ENCODE measurements at regions not wholly inside any gene's neighbourhood (a gene's known extent, or its start where the extent isn't known, plus 50 kb on each side); places are given as distances from the start of the nearest gene placed in this dataset.

- TF ChIP-seq FOXM1 (IDR thresholded peaks at IDR 0.05; ENCODE audit: borderline replicate concordance) (no peak), LEF1 (IDR thresholded peaks at IDR 0.05; ENCODE audit: borderline replicate concordance) (no peak), BHLHE40 (IDR thresholded peaks at IDR 0.05; ENCODE audit: borderline replicate concordance) (no peak), ZNF384 (IDR thresholded peaks at IDR 0.05) (no peak), CTBP1 (IDR thresholded peaks at IDR 0.05; ENCODE audit: borderline replicate concordance) (no peak), TARDBP (IDR thresholded peaks at IDR 0.05) (no peak), HDGF (IDR thresholded peaks at IDR 0.05; ENCODE audit: borderline replicate concordance) (no peak), ARNT (IDR thresholded peaks at IDR 0.05) (no peak), NFRKB (IDR thresholded peaks at IDR 0.05) (no peak), L3MBTL2 (conservative IDR thresholded peaks at IDR 0.05) (no peak), SUZ12 (IDR thresholded peaks at IDR 0.05) (no peak), FOXK2 (IDR thresholded peaks at IDR 0.05) (no peak), FOXA1 (IDR thresholded peaks at IDR 0.05) (no peak), ELF4 (IDR thresholded peaks at IDR 0.05) (no peak)
- TF ChIP-seq, protein P1, sequence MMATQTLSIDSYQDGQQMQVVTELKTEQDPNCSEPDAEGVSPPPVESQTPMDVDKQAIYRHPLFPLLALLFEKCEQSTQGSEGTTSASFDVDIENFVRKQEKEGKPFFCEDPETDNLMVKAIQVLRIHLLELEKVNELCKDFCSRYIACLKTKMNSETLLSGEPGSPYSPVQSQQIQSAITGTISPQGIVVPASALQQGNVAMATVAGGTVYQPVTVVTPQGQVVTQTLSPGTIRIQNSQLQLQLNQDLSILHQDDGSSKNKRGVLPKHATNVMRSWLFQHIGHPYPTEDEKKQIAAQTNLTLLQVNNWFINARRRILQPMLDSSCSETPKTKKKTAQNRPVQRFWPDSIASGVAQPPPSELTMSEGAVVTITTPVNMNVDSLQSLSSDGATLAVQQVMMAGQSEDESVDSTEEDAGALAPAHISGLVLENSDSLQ (IDR thresholded peaks at IDR 0.05) = no peak
- DNase-seq (ENCODE audit: extremely low spot score) = no peak
- ChIA-PET CTCF (no interaction called here), POLR2A (no interaction called here)
These were observed 557.3 kb upstream of the ANO5 start for GRCh38 chr11:21635394-21636145.

GRCh38 chr11:21636561-21636960 is 556.3 kb upstream of the ANO5 start:
- ChIA-PET POLR2A (no interaction called here), CTCF (no interaction called here)
- DNase-seq (ENCODE audit: extremely low spot score) = no peak
- TF ChIP-seq LEF1 (IDR thresholded peaks at IDR 0.05; ENCODE audit: borderline replicate concordance) = no peak
- no peak for TF ChIP-seq BHLHE40 (IDR thresholded peaks at IDR 0.05; ENCODE audit: borderline replicate concordance)
- no peak for TF ChIP-seq CTBP1 (IDR thresholded peaks at IDR 0.05; ENCODE audit: borderline replicate concordance)
- TF ChIP-seq, protein P1 (IDR thresholded peaks at IDR 0.05) = no peak
- TF ChIP-seq TARDBP (IDR thresholded peaks at IDR 0.05) = no peak
- no peak for TF ChIP-seq ZNF384 (IDR thresholded peaks at IDR 0.05)
- TF ChIP-seq HDGF (IDR thresholded peaks at IDR 0.05; ENCODE audit: borderline replicate concordance) = no peak
- TF ChIP-seq SUZ12 (IDR thresholded peaks at IDR 0.05) = no peak
- no peak for TF ChIP-seq ELF4 (IDR thresholded peaks at IDR 0.05)
- no peak for TF ChIP-seq SP1 (IDR thresholded peaks at IDR 0.05)
- no peak for TF ChIP-seq FOXM1 (IDR thresholded peaks at IDR 0.05; ENCODE audit: borderline replicate concordance)
- TF ChIP-seq ARNT (IDR thresholded peaks at IDR 0.05) = no peak
- no peak for TF ChIP-seq FOXA1 (IDR thresholded peaks at IDR 0.05)
- TF ChIP-seq L3MBTL2 (conservative IDR thresholded peaks at IDR 0.05) = no peak
- no peak for TF ChIP-seq NFRKB (IDR thresholded peaks at IDR 0.05)
- no peak for TF ChIP-seq FOXK2 (IDR thresholded peaks at IDR 0.05)

- ChIA-PET CTCF (no interaction called here), POLR2A (no interaction called here)
- DNase-seq (ENCODE audit: extremely low spot score) = no peak
- TF ChIP-seq TARDBP (IDR thresholded peaks at IDR 0.05) (no peak), FOXK2 (IDR thresholded peaks at IDR 0.05) (no peak), BHLHE40 (IDR thresholded peaks at IDR 0.05; ENCODE audit: borderline replicate concordance) (no peak), HDGF (IDR thresholded peaks at IDR 0.05; ENCODE audit: borderline replicate concordance) (no peak), FOXM1 (IDR thresholded peaks at IDR 0.05; ENCODE audit: borderline replicate concordance) (no peak), SUZ12 (IDR thresholded peaks at IDR 0.05) (no peak), L3MBTL2 (conservative IDR thresholded peaks at IDR 0.05) (no peak), FOXA1 (IDR thresholded peaks at IDR 0.05) (no peak)
- TF ChIP-seq, protein P1 (IDR thresholded peaks at IDR 0.05) = no peak
These were observed 552.4 kb upstream of the ANO5 start for GRCh38 chr11:21640491-21640890.

DNA sequence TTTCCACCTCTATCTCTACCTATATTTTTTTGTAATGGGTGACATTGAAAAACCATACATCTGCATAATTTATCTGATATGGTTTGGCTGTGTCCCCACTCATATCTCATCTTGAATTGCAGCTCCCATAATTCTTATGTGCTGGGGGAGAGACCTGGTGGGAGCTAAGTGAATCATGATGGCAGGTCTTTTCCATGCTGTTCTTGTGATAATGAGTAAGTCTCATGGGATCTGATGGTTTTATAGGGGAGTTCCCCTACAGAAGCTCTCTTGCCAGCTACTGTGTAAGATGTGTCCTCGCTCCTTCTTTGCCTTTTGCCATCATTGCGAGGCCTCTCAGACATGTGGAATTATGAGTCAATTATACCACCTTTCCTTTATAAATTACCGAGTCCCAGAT is 551.0 kb upstream of the ANO5 start:
- no peak for DNase-seq (ENCODE audit: extremely low spot score)
- ChIA-PET POLR2A (no interaction called here), CTCF (no interaction called here)
- TF ChIP-seq HDGF (IDR thresholded peaks at IDR 0.05; ENCODE audit: borderline replicate concordance) = no peak
- TF ChIP-seq FOXA1 (IDR thresholded peaks at IDR 0.05) = no peak
- no peak for TF ChIP-seq L3MBTL2 (conservative IDR thresholded peaks at IDR 0.05)
- TF ChIP-seq TARDBP (IDR thresholded peaks at IDR 0.05) = no peak
- no peak for TF ChIP-seq FOXM1 (IDR thresholded peaks at IDR 0.05; ENCODE audit: borderline replicate concordance)

DNA sequence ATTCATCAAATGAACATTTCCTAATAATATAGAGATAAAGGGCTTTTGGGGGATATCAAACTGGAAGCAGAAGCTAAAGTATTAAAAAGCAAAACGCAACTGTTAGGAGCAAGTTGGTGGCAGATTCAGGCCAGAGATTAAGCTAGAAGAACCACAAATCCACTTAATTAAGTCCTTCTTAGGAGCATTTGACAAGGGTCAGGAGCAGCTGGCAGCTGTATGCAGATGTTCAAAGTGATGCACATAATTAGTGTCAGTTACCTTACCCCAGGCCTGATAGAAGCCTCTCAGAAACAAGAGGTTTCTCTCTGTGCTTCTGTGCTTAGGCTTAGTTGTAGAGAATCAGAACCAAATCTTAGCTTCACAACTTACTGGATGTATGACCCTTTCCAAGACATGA is 546.5 kb upstream of the ANO5 start:
- ChIA-PET CTCF (no interaction called here), POLR2A (no interaction called here)
- TF ChIP-seq ZNF384 (IDR thresholded peaks at IDR 0.05) = no peak
- TF ChIP-seq HDGF (IDR thresholded peaks at IDR 0.05; ENCODE audit: borderline replicate concordance) = no peak
- TF ChIP-seq TARDBP (IDR thresholded peaks at IDR 0.05) = no peak
- TF ChIP-seq, protein P1 (IDR thresholded peaks at IDR 0.05) = no peak
- TF ChIP-seq FOXK2 (IDR thresholded peaks at IDR 0.05) = no peak
- TF ChIP-seq L3MBTL2 (conservative IDR thresholded peaks at IDR 0.05) = no peak
- TF ChIP-seq CTBP1 (IDR thresholded peaks at IDR 0.05; ENCODE audit: borderline replicate concordance) = no peak
- no peak for TF ChIP-seq FOXM1 (IDR thresholded peaks at IDR 0.05; ENCODE audit: borderline replicate concordance)
- TF ChIP-seq LEF1 (IDR thresholded peaks at IDR 0.05; ENCODE audit: borderline replicate concordance) = no peak
- no peak for TF ChIP-seq FOXA1 (IDR thresholded peaks at IDR 0.05)
- TF ChIP-seq ELF4 (IDR thresholded peaks at IDR 0.05) = no peak
- DNase-seq (ENCODE audit: extremely low spot score) = no peak

All from HEK293T (cell line).